GM20000 (cell line): ENCODE measurements at regions not wholly inside any gene's neighbourhood (a gene's known extent, or its start where the extent isn't known, plus 50 kb on each side); places are given as distances from the start of the nearest gene placed in this dataset.
A peak's percentile ranks its signal among the peaks of the same experiment; 100 is the strongest.

ENCODE experiments used
- DNase-seq: peaks from one replicate; pipeline ENCODE4 v3.0.0; 2012; ENCODE audit warnings: low spot score
- TF ChIP-seq, protein P1 (sequence below): IDR thresholded peaks from 2 replicates; pipeline ENCODE4 v1.5.1; 2012; ENCODE audit warnings: mild to moderate bottlenecking, control low read depth; ENCODE audit errors: extremely low read depth, missing control alignments

DNA sequence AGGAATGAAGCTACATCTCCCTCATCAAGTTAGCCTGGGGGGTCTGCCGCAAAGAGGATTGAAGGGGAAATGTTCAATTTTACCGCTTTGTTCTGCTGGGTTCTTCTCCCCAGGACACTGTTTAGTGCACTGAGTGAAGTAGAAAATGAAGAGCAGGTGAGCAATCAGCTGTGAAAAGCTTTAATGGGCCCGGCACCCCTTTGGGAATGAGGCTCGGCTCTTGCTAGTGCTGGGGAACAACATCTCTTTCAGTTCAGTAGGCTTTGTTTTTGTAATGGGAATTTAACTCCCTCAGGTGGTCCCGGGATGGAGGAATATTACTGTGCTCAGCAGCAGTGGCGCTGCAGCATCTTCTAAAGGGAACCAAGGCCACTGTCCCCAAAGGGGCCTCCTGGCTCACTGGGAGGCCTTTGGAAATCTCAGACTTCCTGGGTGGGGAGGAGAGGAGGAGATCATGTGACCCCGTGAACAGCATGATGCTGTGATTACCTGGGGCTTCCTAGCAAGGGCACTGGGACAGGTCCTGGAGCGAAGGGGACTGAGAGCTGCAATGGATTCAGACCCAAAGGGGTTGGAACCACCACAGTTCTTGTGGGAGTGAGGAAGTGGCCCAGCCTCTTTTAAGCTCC is 85.2 kb upstream of the MAX start:
- no peak for DNase-seq
- TF ChIP-seq, protein P1, sequence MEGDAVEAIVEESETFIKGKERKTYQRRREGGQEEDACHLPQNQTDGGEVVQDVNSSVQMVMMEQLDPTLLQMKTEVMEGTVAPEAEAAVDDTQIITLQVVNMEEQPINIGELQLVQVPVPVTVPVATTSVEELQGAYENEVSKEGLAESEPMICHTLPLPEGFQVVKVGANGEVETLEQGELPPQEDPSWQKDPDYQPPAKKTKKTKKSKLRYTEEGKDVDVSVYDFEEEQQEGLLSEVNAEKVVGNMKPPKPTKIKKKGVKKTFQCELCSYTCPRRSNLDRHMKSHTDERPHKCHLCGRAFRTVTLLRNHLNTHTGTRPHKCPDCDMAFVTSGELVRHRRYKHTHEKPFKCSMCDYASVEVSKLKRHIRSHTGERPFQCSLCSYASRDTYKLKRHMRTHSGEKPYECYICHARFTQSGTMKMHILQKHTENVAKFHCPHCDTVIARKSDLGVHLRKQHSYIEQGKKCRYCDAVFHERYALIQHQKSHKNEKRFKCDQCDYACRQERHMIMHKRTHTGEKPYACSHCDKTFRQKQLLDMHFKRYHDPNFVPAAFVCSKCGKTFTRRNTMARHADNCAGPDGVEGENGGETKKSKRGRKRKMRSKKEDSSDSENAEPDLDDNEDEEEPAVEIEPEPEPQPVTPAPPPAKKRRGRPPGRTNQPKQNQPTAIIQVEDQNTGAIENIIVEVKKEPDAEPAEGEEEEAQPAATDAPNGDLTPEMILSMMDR: no peak

DNA sequence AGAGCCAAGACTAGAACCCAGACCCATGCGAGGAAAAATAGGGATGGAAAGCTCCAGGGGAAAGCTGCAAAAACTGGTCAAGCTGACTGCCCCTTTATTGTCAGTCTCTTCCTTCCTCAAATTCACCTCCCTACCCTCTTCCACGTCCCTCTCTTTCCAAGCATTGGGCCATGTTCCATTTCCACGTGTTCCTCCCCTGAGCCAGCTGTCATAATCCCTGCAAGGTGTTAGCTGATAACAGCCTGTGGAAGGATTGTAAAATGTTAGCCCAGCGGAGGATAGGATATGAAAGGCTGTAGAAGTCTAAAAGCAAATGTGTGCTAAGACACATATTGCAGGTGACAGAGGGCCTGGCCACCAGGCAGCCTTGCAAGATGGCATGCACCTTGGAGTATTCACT is 88.0 kb upstream of the MAX start:
- DNase-seq: no peak
- TF ChIP-seq, protein P1: no peak

DNA sequence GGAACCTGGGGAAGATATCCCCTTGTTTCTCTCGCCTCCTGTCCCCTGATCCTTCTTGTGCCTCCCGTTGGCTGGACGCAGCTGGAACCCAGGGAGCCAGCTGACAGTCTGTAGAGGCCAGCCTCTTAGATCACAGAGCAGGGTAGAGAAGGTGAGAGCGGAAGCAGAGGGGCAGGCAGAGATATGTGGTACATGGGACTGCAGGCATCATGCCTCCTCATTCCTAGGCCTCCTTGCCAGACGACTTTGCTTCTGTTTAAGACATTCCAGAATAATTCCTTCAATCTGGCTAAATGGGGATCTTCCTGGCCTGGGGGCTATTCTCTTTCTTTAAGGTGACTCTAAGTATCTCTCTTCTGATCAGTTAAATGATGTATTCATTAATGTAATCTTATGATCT is 89.4 kb upstream of the MAX start:
- TF ChIP-seq, protein P1: no peak
- DNase-seq: no peak

DNA sequence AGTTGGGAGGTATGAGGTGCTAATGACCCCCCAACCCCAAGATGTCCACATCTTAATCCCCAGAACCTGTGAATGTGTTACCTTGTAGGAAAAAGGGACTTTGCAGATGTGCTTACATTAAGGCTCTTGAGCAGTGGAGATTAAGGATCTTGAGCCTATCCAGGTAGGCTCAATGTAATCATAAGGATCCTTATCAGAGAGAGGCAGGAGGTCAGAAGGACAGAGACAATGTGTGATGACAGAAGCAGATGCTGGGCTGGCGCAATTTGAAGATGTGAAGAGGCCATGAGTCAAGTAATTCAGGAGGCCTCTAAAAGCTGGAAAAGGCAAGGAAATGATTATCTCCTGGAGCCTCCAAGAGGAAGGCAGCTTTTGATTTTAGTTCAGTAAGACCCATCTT is 90.4 kb upstream of the MAX start:
- DNase-seq: no peak
- TF ChIP-seq, protein P1: no peak

DNA sequence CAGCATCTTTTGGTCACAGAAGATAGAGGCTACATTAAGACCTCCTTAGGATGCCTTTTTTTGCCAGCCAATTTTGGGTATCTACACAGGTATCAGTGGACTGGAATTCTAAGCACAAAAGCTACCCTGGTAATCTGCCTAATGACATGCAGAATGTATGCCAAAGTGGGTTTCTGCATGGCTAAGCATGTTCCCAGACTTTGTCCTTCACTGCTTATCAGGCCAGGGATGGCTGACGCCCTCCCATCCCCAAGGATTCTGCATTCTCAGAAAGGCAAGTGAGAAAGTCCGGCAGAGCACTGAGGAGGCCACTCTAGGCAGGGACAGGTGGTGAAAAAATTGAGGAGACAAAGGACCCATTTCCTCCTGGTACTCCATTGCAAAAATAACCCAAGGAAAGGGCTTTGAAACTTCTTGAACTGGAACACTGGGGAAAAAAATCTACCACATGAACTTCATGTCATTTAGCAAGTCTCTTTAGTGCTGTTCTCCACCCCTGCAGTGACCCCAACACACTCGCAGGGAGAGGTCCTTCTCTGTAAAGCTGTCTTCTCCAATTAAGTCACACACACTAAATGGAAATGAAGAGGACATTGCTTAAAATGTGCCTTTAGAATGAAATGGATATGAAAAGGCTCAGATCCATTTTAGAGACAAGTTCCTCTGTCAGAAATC is 91.7 kb upstream of the MAX start:
- TF ChIP-seq, protein P1: no peak
- no peak for DNase-seq

DNA sequence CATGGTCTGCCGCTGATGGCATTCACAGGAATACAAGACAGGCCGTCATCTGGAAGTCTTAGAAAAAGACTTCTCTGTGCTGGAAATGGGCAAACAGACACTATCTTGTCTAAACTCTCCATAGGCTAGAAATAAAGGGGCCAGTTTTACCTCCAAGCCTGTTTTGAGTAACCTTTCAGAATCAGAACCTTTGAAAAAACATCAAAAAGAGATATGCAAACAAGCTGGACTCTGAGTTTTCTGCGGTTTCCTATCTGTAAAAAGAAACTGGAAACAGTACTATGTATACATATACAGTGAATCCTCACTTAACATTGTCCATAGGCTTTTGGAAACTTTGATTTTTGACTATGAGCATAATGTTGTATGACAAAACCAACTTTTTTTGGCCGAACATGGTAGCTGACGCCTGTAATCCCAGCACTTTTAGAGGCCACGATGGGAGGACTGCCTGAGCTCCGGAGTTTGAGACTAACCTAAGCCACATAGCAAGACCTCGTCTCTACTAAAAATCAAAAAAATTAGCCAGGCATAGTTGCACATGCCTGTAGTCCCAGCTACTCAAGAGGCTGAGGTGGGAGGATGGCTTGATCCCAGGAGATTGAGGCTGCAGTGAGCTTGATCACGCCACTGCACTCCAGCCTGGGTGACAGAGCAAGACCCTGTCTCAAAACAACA is 92.9 kb upstream of the MAX start:
- DNase-seq: peak; percentile 56
- TF ChIP-seq, protein P1: no peak

DNA sequence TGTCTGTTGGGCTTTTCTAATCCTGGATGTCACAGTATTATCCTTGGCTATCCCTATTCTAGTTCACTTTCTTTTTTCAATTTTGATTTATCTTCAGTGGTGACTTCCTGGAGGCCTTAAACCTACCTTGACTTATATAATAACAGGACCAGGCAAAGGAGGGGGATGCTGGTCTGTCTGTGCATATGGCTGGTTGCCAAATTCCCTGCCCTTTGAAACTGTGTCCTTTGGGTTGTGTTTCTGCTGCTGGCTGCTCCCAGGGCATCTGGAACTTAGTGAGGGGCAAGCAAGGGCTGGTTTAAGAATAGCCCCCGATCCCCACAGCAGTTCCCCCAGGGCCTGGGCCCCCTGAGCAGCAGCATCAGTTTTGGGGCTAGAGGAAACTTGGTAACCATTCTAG is 96.0 kb upstream of the MAX start:
- TF ChIP-seq, protein P1: no peak
- no peak for DNase-seq
